HT-29 (cell line): ENCODE measurements at regions not wholly inside any gene's neighbourhood (a gene's known extent, or its start where the extent isn't known, plus 50 kb on each side); places are given as distances from the start of the nearest gene placed in this dataset.
"Not testable (repeated sequence)": the region's sequence is repeated elsewhere in the genome, so short reads cannot be mapped to it uniquely, and the experiment has no call there.

ENCODE experiments used
- DNase-seq: peaks from one replicate; pipeline ENCODE4 v3.0.0-alpha.2; 2015; ENCODE audit warnings: low spot score

- DNase-seq = not testable (repeated sequence)
Observed at GRCh38 chr12:14032191-14032590, 50.8 kb upstream of the GRIN2B start.

DNA sequence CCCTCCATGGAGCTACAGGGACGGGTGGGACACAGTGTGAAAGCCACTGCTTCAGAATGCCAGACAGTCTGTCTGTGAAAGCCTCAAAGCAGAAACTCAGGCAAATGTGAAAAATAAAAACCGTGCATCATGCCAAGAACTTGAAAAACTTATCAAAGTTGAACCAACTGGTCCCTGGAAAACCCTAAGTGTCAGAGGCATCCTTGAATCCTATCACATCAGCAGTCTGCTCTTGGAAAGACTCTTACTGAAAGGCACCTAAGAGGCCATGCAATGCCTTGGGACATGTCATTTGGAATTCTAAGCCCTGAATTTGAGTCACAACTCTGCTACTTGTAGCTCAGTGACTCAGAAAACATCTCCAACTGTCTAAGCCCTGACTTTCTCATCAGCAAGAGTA lies 62.4 kb upstream of the GRIN2B start:
- no peak for DNase-seq

DNA sequence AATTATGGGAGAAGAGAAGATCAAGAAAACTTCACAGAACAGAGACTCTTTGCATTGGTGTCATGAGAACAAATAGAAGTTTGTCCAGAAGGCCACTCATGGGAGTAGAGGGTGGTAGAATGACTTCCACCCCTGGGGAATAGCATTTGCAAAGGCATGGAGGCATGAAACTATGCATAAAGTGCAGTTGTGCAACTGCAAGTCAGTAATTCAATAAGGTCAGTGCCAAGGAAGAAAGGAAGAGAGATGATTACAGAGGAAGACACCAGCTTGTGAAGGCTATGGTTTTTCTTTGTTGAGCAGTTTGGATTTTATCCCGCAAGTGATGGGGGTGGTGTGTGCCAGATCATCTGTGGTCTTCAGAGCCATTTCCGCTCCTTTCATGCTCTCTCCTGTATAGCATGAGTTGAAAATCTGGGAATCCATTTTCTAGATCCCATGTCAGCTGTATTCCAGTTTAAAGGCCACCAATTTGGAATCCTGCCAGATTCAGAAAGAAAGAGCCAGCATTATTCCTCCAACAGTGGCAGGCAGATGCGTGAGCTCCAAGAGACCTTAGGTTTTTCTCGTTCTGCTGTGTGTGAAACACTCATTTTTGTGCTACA lies 67.6 kb upstream of the GRIN2B start:
- no peak for DNase-seq

DNA sequence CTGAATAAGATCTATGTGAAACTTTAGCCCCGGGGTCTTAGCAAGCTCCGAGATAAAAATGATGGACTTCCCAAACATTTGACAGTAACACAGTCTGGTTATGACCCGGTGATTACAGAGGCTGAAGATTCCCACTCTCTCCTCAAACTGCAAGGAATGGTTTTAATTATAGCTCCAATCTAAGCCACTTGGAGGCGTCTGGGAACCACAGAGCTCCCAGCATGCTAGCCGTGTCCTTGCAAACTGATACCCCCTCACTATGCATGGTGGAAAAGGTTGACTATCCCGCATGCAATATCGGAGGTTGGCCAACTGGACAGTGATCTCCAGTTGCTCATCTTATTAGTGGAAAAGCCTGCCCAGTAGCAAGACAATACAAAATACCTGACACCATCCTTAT lies 76.5 kb upstream of the GRIN2B start:
- DNase-seq = peak; percentile 9

DNA sequence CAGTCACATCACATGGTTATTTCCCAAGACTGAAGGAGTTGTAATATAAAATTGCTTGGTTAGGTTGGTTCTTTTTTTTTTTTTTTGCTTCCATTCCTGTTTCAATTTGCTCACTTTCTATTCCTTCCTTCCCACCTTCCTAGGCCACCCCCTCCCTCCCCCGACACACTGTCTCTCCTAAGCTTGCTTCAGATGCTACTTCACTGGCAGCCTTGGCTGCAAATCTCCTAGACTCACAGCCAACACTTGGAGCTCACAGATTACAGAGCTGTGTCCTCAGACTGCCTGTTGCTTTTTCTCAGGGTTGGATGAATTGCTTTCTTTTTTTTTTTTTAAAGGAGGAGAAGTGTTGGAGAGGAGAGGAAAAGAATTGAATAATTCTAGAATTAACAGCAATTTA lies 77.3 kb upstream of the GRIN2B start:
- DNase-seq = no peak

- no peak for DNase-seq
Observed at GRCh38 chr12:14059548-14059947, 78.1 kb upstream of the GRIN2B start.

DNA sequence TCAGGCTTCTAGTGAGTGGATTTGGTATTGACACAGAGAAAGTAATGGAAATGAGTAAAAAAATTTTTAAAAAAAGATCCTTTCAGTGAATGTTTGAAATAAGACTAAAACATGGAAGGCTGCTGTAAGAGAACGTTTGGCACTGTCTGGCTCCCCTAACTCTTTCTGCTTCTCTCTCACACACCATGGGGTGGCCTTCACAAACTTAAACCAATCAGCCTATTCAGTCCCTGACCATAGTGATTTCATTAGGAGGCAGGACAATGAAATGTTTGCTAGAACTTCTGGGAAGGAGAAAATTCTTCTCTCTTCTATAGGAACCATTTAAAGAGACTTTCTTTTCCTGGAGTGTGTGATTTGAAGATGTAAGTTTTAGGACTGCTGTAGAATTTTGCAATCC lies 84.2 kb upstream of the GRIN2B start:
- no peak for DNase-seq

DNA sequence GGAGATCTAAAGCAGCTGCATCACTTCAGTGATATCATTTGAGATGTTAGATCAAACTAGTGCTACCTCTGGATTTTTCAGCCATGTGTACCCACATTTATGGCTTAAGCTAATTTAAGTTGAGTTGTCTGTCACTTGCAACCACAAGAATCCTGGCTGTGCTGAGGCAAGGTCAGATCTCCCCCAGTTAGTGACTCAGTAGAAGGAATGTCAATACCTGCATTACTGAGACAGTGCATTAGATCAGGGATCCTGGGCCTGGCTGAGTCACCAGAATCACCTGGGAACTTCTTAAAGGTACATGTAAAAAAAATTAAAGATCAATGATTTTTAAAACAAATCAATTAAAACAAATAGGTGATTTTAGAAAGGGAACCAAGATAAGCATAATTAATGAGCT lies 84.6 kb upstream of the GRIN2B start:
- no peak for DNase-seq

DNA sequence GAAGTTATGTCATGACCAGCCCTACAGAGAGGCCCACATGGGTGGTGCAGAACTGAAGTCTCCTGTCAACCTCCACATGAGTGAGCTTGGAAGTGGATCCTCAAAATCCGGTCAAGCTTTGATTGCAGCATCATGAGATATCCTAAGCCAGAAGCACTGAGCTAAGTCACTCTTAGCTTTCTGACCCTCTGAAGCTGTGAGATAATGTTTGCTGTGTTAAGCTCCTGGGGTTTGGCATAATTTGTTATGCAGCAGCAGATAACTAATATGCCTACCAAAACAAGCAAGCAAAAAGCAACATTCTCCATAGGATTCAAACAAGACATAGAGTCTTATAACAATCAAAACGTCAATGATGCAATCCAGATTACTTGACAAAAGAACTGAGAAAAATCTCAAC lies 87.6 kb upstream of the GRIN2B start:
- DNase-seq = no peak

DNA sequence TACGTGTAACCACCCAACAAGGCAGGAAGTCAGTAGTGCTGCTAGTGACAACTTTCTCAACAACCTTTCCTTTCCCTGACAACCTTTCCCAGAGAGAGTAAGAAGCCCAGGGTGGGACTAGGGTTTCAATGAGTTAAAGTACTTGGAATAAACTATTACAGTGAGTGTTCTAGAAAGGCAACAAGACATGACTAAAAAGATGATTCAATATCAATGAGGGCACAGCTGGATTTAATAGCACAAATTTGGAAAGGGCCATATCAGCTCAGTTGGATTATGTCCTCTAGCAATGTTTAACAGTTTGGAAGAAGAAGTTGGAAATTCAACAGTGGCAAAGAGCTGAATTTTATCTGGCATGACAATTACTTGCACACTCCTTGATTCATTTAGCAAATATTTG lies 90.4 kb upstream of the GRIN2B start:
- no peak for DNase-seq

DNA sequence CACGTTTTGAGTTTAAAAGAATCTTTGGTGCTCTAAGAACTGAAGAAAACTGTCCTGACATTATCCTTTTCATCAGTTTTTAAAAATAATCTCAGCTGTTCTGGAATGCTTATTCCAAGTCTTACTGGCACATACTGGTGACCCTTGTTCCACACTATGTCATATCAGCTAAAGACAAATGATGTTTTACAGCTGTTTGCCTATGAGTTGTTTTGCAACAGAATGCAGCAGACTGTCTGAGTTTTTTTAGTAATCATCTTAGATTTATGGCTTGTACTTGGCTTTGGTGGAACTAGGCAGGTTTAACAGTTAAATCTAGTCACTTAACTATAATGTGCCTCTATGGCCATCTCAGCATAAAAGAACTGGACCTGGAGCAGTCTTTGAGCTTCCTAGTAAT lies 91.6 kb upstream of the GRIN2B start:
- no peak for DNase-seq

- no peak for DNase-seq
Observed at GRCh38 chr12:14075797-14076393, 94.5 kb upstream of the GRIN2B start.

GRCh38 chr12:14076538-14076937 lies 95.1 kb upstream of the GRIN2B start:
- DNase-seq = no peak

- DNase-seq = no peak
Observed at GRCh38 chr12:14086838-14087237, 105.4 kb upstream of the GRIN2B start.

DNA sequence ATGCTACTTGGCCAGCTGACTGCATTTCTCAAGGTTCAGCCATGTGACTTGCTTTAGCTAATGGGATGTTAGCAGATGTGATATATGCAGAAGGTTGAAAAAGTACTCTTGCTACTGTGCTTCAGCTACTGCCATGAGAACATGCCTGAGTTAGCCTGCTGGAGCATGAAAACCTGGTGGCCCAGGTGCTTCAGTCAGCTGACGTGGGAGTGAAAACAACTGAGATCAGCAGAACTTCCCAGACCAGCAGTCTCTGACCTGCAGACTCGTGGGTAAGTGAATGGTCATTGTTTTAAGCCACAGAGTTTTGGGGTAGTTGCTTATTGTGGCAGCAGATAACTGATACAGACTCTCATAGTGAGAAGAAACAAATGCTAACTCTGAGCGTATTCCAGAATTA lies 118.6 kb upstream of the GRIN2B start:
- DNase-seq = no peak

DNA sequence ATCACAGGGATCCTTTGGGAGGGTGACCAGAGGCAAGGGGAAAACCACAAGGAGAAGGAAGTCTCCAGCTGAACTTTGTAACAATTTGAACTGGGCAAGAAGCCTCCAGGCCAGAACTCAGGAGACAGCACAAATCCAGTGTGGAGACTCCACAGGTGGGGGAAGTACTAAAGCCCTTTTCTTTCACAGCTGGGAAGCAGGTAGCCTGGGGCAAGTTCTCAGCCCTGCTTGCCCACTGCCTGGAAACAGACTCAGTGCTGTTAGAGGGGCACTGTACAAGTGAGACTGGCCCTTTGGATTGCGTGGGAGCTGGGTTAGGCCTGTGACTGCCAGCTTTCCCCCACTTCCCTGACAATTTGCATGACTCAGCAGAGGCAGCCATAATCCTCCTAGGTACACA lies 120.2 kb upstream of the GRIN2B start:
- DNase-seq = not testable (repeated sequence)

GRCh38 chr12:14111230-14111865 lies 129.9 kb upstream of the GRIN2B start:
- peak; percentile 58 for DNase-seq

DNA sequence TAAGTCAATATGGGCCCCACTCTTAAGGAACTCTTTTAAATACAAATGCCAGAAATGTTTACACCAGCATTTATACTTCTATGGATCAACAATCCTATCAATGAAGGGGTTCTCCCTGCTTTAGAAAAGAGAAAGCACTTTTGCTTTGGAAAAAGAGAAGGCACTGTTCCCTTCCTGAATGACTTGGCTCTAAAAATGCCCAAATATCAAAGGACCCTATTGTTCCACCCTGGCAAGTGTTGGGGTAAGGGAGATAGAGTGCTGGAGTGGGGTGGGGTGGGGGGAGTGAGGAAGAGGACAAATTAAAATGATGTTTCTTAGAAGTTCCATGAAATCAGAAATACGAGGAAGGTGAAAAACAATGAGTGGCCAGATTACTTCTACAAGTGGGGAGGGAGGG lies 131.6 kb upstream of the GRIN2B start:
- no peak for DNase-seq

DNA sequence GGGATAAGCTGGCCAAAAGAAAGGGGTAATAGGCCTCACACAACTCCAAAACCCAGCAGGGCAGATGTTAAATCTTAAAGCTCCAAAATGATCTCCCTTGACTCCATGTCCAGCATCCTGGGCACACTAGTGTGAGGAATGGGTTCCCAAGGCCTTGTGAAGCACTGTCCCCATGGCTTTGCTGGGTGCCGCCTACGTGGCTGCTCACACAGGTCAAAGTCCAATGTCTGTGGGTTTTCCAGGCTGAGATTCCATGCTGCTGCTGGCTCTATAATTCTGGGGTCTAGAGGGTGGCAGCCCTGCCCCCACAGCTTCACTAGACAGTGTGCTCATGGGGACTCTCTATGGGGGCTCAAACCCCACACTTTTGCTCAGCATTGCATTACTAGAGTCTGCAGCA lies 145.3 kb upstream of the GRIN2B start:
- peak; percentile 37 for DNase-seq

GRCh38 chr12:14129611-14130195 lies 148.3 kb upstream of the GRIN2B start:
- no peak for DNase-seq

- no peak for DNase-seq
Observed at GRCh38 chr12:14135996-14136395, 154.6 kb upstream of the GRIN2B start.

DNA sequence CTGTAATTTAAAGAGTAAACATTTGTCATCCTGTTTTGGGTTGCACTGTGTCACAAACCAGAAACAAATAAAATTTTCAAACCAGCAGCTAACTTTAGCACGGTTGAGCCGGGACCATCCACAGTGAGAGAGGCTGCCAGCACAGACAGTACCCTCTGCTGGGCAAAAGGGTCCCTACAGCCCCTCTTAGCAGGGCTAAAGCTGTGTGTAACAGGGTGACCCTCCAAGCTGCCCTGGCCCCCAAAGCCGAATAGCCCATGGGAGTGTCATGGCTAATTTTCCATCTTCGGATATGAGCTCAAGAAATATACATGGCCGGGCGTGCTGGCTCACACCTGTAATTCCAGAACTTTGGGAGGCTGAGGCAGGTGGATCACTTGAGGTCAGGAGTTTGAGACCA lies 157.1 kb upstream of the GRIN2B start:
- no peak for DNase-seq
